SU-DHL-6 (cell line): ENCODE measurements at regions not wholly inside any gene's neighbourhood (a gene's known extent, or its start where the extent isn't known, plus 50 kb on each side); places are given as distances from the start of the nearest gene placed in this dataset.

Source experiments
- CTCF ChIP-seq: fragments of 200-600 bp; sonication (generic); IDR thresholded peaks from one replicate; pipeline ENCODE4 v1.5.1; 2017; ENCODE audit warnings: antibody characterized with exemption, mild to moderate bottlenecking, low read length, moderate library complexity; ENCODE audit not compliant: insufficient read depth, poor library complexity, severe bottlenecking
- EZH2phosphoT487 ChIP-seq: fragments of 200-600 bp; sonication (generic), shearing (Covaris generic); conservative IDR thresholded peaks from 2 replicates; pipeline ENCODE4 v1.6.1; 2018; ENCODE audit warnings: mild to moderate bottlenecking, antibody characterized with exemption, low read length, moderate library complexity, mixed read lengths

GRCh38 chr1:196078691-196079090 is 529.5 kb downstream of the KCNT2 start:
- TF ChIP-seq CTCF, result no peak
- no peak for TF ChIP-seq EZH2phosphoT487
